Naive thymus-derived CD4-positive, alpha-beta T cell (primary cell): ENCODE measurements at regions not wholly inside any gene's neighbourhood (a gene's known extent, or its start where the extent isn't known, plus 50 kb on each side); places are given as distances from the start of the nearest gene placed in this dataset.

Source experiments
- ATAC-seq: fragments of 150-1000 bp; cut with Tn5 transposase; 2 replicates; pipeline ENCODE4 v1.10.0; 2021; ENCODE audit warnings: mild to moderate bottlenecking, moderate library complexity
- CTCF ChIA-PET: fragments of 350-600 bp; sonication (Branson Sonifier 250); formaldehyde crosslinking; loops from one replicate; lab custom pipeline; 2021; ENCODE audit warnings: antibody characterized with exemption; lab: Charles Lee
- POLR2A ChIA-PET: fragments of 350-600 bp; sonication (Branson Sonifier 250); formaldehyde crosslinking; loops from one replicate; lab custom pipeline; 2021; ENCODE audit warnings: antibody characterized with exemption, inconsistent platforms; lab: Charles Lee
- DNase-seq, 9 donors: peaks; one replicate each; pipeline versions ENCODE4 v3.0.0 to v3.0.0-alpha.2; 2020 to 2022; ENCODE audit warnings: mixed read lengths in 1 of 9
- H3K27ac ChIP-seq: one replicate; pipeline ENCODE4 v1.7.0; 2013; ENCODE audit warnings: mild to moderate bottlenecking, low read depth, low read length, moderate library complexity
- H3K27me3 ChIP-seq, 2 donors: one replicate each; pipeline ENCODE4 v1.7.0; 2013; ENCODE audit warnings: low read length in 2 of 2, mild to moderate bottlenecking in 2 of 2, moderate library complexity in 2 of 2; ENCODE audit not compliant: control insufficient read depth in 2 of 2, insufficient read depth in 2 of 2
- H3K36me3 ChIP-seq, 3 experiments: 1 replicate in 2 of 3; 2 replicates in 1 of 3; pipeline ENCODE4 v1.7.0; 2013; ENCODE audit warnings: low read length in 3 of 3, mild to moderate bottlenecking in 3 of 3, moderate library complexity in 1 of 3; ENCODE audit not compliant: insufficient read depth in 3 of 3, control insufficient read depth in 2 of 3
- H3K4me1 ChIP-seq, 2 donors: one replicate each; pipeline ENCODE4 v1.7.0; 2013; ENCODE audit warnings: low read length in 2 of 2, mild to moderate bottlenecking in 2 of 2, moderate library complexity in 1 of 2; ENCODE audit not compliant: control insufficient read depth in 2 of 2, insufficient read depth in 2 of 2
- H3K4me3 ChIP-seq: 2 replicates; pipeline ENCODE4 v1.7.0; 2013; ENCODE audit warnings: mild to moderate bottlenecking, low read length
- H3K9me3 ChIP-seq, 3 experiments: 1 replicate in 2 of 3; 2 replicates in 1 of 3; pipeline ENCODE4 v1.7.0; 2013; ENCODE audit warnings: low read length in 3 of 3; ENCODE audit not compliant: control insufficient read depth in 2 of 3
- H3K27ac Mint-ChIP-seq, 9 donors: one replicate each; pipeline ENCODE4 v1.8.0; 2020 to 2022; ENCODE audit warnings: mixed read lengths in 9 of 9, mild to moderate bottlenecking in 8 of 9, moderate library complexity in 5 of 9, inconsistent platforms in 2 of 9
- H3K27me3 Mint-ChIP-seq, 5 donors: one replicate each; pipeline ENCODE4 v1.8.0; 2021 to 2022; ENCODE audit warnings: mixed read lengths in 5 of 5, mild to moderate bottlenecking in 1 of 5
- H3K36me3 Mint-ChIP-seq, 5 donors: one replicate each; pipeline ENCODE4 v1.8.0; 2020 to 2022; ENCODE audit warnings: mixed read lengths in 5 of 5, mild to moderate bottlenecking in 3 of 5, inconsistent platforms in 1 of 5
- H3K4me1 Mint-ChIP-seq, 7 donors: one replicate each; pipeline ENCODE4 v1.8.0; 2020 to 2022; ENCODE audit warnings: mixed read lengths in 7 of 7, mild to moderate bottlenecking in 3 of 7, inconsistent platforms in 1 of 7
- H3K4me3 Mint-ChIP-seq, 10 donors: one replicate each; pipeline ENCODE4 v1.8.0; 2020 to 2022; ENCODE audit warnings: mild to moderate bottlenecking in 10 of 10, mixed read lengths in 10 of 10, moderate library complexity in 6 of 10, inconsistent platforms in 2 of 10
- H3K9me3 Mint-ChIP-seq, 11 donors: one replicate each; pipeline ENCODE4 v1.8.0; 2020 to 2022; ENCODE audit warnings: mixed read lengths in 11 of 11, mild to moderate bottlenecking in 4 of 11, inconsistent platforms in 1 of 11, moderate library complexity in 1 of 11
- intact Hi-C, 2 donors: fragments of 100-400 bp; cut with micrococcal nuclease; formaldehyde crosslinking; loops; one replicate each; pipeline ENCODE4 v1.15.1; 2023

DNA sequence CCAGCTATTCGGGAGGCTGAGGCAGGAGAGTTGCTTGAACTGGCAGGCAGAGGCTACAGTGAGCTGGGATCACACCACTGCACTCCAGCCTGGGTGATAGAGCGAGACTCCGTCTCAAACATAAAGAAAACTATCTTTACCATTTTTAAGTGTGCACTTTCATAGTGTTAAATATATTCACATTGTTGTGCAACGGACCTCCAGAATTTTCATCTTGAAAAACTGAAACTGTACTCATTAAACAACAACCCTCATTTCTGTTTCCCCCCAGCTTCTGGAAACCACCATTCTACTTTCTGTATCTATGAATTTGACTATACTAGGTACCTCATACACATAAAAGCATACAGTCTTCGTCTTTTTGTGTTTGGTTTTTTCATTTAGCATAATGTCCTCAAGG is 375.1 kb downstream of the SHQ1 start:
- no peaks in the 10 kb centered on the region for H3K4me1 ChIP-seq
- no peaks in the 10 kb centered on the region for H3K27me3 ChIP-seq
- ATAC-seq (no peak), DNase-seq (no peak)
- intact Hi-C loops, result no loop called here
- H3K27me3 Mint-ChIP-seq, result peaks cover 0 to 4% (median 0%) of the 10 kb centered on the region in 5 donors
- H3K4me3 Mint-ChIP-seq, result no peak overlapping the region
- no peaks in the 10 kb centered on the region for H3K36me3 ChIP-seq
- ChIA-PET CTCF (interaction anchor here (0.9 kb wide), 1 partner anchor 24 kb away, joined by 3 read pairs; no protein-coding TSS in a partner anchor), POLR2A (no interaction called here)
- H3K9me3 ChIP-seq, result no peaks in the 10 kb centered on the region
- H3K36me3 Mint-ChIP-seq, result peaks cover 0 to 8% (median 0%) of the 10 kb centered on the region in 5 donors
- H3K4me1 Mint-ChIP-seq, result peaks cover 0 to 21% (median 0%) of the 10 kb centered on the region in 7 donors
- H3K9me3 Mint-ChIP-seq, result peaks cover 0 to 8% (median 0%) of the 10 kb centered on the region in 11 donors
- no peak overlapping the region for H3K4me3 ChIP-seq
- no peak overlapping the region for H3K27ac ChIP-seq
- H3K27ac Mint-ChIP-seq, result no peak overlapping the region

DNA sequence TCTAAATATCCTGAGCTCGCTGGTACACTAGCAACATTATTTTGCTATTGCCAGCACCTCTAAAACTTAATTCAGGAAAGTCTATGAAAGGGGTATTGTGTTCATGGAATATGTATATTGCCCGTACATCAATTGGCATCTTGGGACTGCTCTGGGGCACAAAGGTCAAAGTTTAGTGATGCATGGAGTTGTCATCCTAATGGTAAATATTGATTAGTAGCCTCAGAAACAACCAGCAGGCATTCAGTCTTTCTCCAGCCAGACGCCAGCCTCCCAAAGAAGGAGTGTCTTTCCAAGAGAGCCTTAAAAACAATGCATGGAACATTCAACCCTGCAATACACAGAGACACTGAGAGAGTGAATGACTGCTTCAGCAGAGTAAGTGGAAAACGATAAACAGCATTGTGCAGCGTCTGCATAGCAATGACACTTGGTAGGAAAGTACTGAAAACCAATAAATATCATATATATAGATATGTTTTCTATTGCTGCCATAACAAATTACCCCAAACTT is 377.3 kb downstream of the SHQ1 start:
- ATAC-seq, result no peak

DNA sequence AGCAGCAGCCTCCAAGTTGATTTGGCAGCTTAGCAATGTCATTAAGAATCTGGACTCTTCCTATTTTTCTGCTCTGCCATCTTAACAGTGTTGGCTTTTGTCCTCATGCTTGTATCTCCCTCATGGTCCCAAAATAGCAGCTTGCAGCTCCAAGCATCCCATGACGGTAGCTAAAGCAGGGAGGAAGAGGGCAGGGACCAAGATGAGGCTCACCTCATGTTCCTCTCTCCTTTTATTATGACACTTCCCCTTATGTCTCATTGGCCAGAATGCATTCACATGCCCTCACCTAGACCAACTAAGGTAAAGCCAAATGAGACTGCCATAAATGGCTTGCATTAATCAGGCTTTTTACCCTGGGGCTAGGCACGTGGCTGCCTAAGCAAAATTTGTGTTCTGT is 382.4 kb downstream of the SHQ1 start:
- peaks cover 0 to 11% (median 0%) of the 10 kb centered on the region in 5 donors for H3K27me3 Mint-ChIP-seq
- H3K4me1 ChIP-seq, result no peaks in the 10 kb centered on the region
- no peaks in the 10 kb centered on the region for H3K27me3 ChIP-seq
- H3K27ac ChIP-seq, result no peak overlapping the region
- no peaks in the 10 kb centered on the region for H3K9me3 ChIP-seq
- peaks cover 0 to 3% (median 0%) of the 10 kb centered on the region in 11 donors for H3K9me3 Mint-ChIP-seq
- intact Hi-C loops, result no loop called here
- H3K4me3 ChIP-seq, result no peak overlapping the region
- H3K36me3 Mint-ChIP-seq, result peaks cover 0 to 3% (median 0%) of the 10 kb centered on the region in 5 donors
- H3K4me3 Mint-ChIP-seq, result no peak overlapping the region
- peaks cover 0 to 3% (median 0%) of the 10 kb centered on the region in 7 donors for H3K4me1 Mint-ChIP-seq
- ChIA-PET POLR2A (no interaction called here), CTCF (no interaction called here)
- no peak for ATAC-seq
- peak overlapping the region in 1 of 9 donors; percentile 23 for H3K27ac Mint-ChIP-seq
- no peak for DNase-seq
- H3K36me3 ChIP-seq, result no peaks in the 10 kb centered on the region

More for the DNA sequence above, 377.3 kb downstream of the SHQ1 start:
- Histone ChIP-seq H3K4me1 (no peaks in the 10 kb centered on the region), H3K27ac (no peak overlapping the region), H3K4me3 (no peak overlapping the region), H3K9me3 (no peaks in the 10 kb centered on the region), H3K27me3 (no peaks in the 10 kb centered on the region), H3K36me3 (no peaks in the 10 kb centered on the region)
- Mint-ChIP-seq H3K27me3 (peaks cover 0 to 4% (median 0%) of the 10 kb centered on the region in 5 donors), H3K4me1 (peaks cover 0 to 19% (median 0%) of the 10 kb centered on the region in 7 donors), H3K36me3 (peaks cover 0 to 8% (median 0%) of the 10 kb centered on the region in 5 donors), H3K9me3 (peaks cover 0 to 8% (median 0%) of the 10 kb centered on the region in 11 donors), H3K4me3 (no peak overlapping the region), H3K27ac (no peak overlapping the region)
- POLR2A ChIA-PET, result no interaction called here
- DNase-seq, result no peak
- CTCF ChIA-PET, result no interaction called here
- intact Hi-C loops, result no loop called here

DNA sequence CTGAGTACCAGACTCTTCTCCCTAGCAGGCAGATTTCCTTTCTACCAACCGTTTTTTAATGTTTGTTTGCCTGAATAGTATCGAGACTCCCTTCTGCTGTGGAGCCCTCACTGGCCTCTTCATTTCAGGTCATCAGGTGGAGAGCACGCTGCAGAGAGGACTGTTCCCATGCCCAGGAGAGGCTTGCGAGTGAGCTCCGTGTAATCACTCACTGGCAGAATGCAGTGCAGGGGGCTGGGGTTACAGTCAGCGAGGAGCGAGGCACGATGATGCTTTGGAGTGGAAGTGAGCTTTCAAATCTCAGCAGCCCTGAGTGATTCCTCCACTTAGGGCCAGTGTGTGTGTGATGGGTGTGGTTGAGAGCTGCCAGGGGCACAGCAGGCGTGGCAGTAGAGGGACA is 385.2 kb downstream of the SHQ1 start:
- H3K4me3 ChIP-seq, result no peak overlapping the region
- no peaks in the 10 kb centered on the region for H3K9me3 Mint-ChIP-seq
- no peak overlapping the region for H3K4me3 Mint-ChIP-seq
- H3K27me3 Mint-ChIP-seq, result peaks cover 0 to 10% (median 0%) of the 10 kb centered on the region in 5 donors
- H3K36me3 Mint-ChIP-seq, result peaks cover 0 to 2% (median 0%) of the 10 kb centered on the region in 5 donors
- peaks cover 0 to 3% (median 0%) of the 10 kb centered on the region in 7 donors for H3K4me1 Mint-ChIP-seq
- H3K9me3 ChIP-seq, result no peaks in the 10 kb centered on the region
- H3K27ac Mint-ChIP-seq, result peak overlapping the region in 1 of 9 donors; percentile 23
- no peaks in the 10 kb centered on the region for H3K36me3 ChIP-seq
- intact Hi-C loops, result no loop called here
- DNase-seq, result no peak
- CTCF ChIA-PET, result no interaction called here
- POLR2A ChIA-PET, result no interaction called here
- ATAC-seq, result no peak
- H3K27ac ChIP-seq, result no peak overlapping the region
- H3K4me1 ChIP-seq, result no peaks in the 10 kb centered on the region
- H3K27me3 ChIP-seq, result no peaks in the 10 kb centered on the region

DNA sequence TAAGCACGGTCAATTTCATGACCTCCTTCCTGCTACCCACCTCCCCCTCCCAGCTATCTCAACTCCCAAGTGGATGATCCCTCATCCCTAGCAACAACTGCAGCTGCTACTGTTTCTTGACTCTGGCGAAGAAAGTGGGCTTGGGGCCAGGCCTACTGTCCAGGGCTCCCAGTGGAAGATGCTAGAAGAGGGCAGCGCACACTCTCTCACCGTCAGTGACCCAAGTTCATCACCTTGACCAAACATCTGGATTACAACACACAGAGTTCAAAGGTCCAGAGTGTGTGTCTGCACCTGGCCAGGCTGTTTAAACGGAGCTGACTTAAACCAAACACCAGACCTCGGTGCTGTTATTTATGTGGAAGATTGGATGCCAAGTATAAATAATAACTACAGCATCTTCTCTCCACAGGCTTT is 385.6 kb downstream of the SHQ1 start:
- ATAC-seq (no peak), DNase-seq (no peak)

DNA sequence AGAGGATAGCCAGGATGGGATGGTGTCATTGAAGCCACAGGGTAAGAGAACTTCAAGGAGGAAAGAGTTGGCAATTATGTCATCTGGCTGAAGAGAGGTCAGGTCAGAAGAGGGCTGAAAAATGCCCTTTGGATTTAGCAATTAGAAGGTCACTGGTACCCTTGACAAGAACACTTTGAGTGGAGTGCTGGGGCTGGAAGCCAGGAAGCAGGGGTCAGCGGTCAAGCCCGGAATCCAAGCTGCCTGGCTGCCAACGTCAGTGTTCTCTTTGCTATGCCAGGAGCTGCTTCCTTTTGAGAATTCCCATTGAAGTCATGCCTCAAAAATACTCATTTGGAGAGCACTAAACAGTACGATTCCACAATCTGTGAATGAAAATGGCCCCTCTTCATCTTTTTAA is 386.5 kb downstream of the SHQ1 start:
- POLR2A ChIA-PET, result no interaction called here
- CTCF ChIA-PET, result no interaction called here
- Mint-ChIP-seq H3K9me3 (no peaks in the 10 kb centered on the region), H3K27ac (no peak overlapping the region), H3K27me3 (peaks cover 0 to 10% (median 0%) of the 10 kb centered on the region in 5 donors), H3K4me3 (no peak overlapping the region), H3K36me3 (peaks cover 0 to 2% (median 0%) of the 10 kb centered on the region in 5 donors), H3K4me1 (peaks cover 0 to 3% (median 0%) of the 10 kb centered on the region in 7 donors)
- ATAC-seq, result no peak
- intact Hi-C loops, result no loop called here
- no peaks in the 10 kb centered on the region for H3K4me1 ChIP-seq
- H3K27me3 ChIP-seq, result no peaks in the 10 kb centered on the region
- no peak for DNase-seq
- H3K9me3 ChIP-seq, result no peaks in the 10 kb centered on the region
- no peak overlapping the region for H3K4me3 ChIP-seq
- no peaks in the 10 kb centered on the region for H3K36me3 ChIP-seq
- H3K27ac ChIP-seq, result no peak overlapping the region

More for the DNA sequence above, 385.6 kb downstream of the SHQ1 start:
- no peak overlapping the region for H3K27ac ChIP-seq
- ChIA-PET CTCF (no interaction called here), POLR2A (no interaction called here)
- H3K36me3 Mint-ChIP-seq, result peaks cover 0 to 2% (median 0%) of the 10 kb centered on the region in 5 donors
- H3K27me3 Mint-ChIP-seq, result peaks cover 0 to 10% (median 0%) of the 10 kb centered on the region in 5 donors
- peaks cover 0 to 3% (median 0%) of the 10 kb centered on the region in 7 donors for H3K4me1 Mint-ChIP-seq
- H3K27ac Mint-ChIP-seq, result no peak overlapping the region
- H3K36me3 ChIP-seq, result no peaks in the 10 kb centered on the region
- intact Hi-C loops, result no loop called here
- no peaks in the 10 kb centered on the region for H3K9me3 Mint-ChIP-seq
- H3K9me3 ChIP-seq, result no peaks in the 10 kb centered on the region
- H3K27me3 ChIP-seq, result no peaks in the 10 kb centered on the region
- no peak overlapping the region for H3K4me3 Mint-ChIP-seq
- no peak overlapping the region for H3K4me3 ChIP-seq
- no peaks in the 10 kb centered on the region for H3K4me1 ChIP-seq
